GM12875 (cell line): ENCODE measurements at regions not wholly inside any gene's neighbourhood (a gene's known extent, or its start where the extent isn't known, plus 50 kb on each side); places are given as distances from the start of the nearest gene placed in this dataset.

Experiments
- H3K4me3 ChIP-seq: one replicate; pipeline ENCODE4 v1.5.1; 2011; ENCODE audit warnings: low read depth, low read length, control low read depth
- CTCF ChIP-seq: IDR thresholded peaks from 2 replicates; pipeline ENCODE4 v1.5.1; 2011; ENCODE audit warnings: low read depth, mild to moderate bottlenecking, control low read depth, inconsistent platforms, low read length, moderate library complexity, borderline replicate concordance; ENCODE audit not compliant: insufficient read depth

GRCh38 chr15:47577461-47577860, 139.8 kb upstream of the SEMA6D start:
- no peak for TF ChIP-seq CTCF
- H3K4me3 ChIP-seq: no peak overlapping the region

- no peak overlapping the region for H3K4me3 ChIP-seq
- TF ChIP-seq CTCF: no peak
Observed at GRCh38 chr15:47582233-47582632, 135.1 kb upstream of the SEMA6D start.

- H3K4me3 ChIP-seq: no peak overlapping the region
- no peak for TF ChIP-seq CTCF
Observed at GRCh38 chr15:47584316-47584715, 133.0 kb upstream of the SEMA6D start.

- no peak for TF ChIP-seq CTCF
- no peak overlapping the region for H3K4me3 ChIP-seq
Observed at GRCh38 chr15:47586653-47587224, 130.6 kb upstream of the SEMA6D start.

- no peak overlapping the region for H3K4me3 ChIP-seq
- no peak for TF ChIP-seq CTCF
Observed at GRCh38 chr15:47587940-47588802, 129.1 kb upstream of the SEMA6D start.

- TF ChIP-seq CTCF: no peak
- H3K4me3 ChIP-seq: no peak overlapping the region
Observed at GRCh38 chr15:47588958-47589357, 128.3 kb upstream of the SEMA6D start.

GRCh38 chr15:47598996-47599395, 118.3 kb upstream of the SEMA6D start:
- no peak for TF ChIP-seq CTCF

More at GRCh38 chr15:47598996-47599395, 118.3 kb upstream of the SEMA6D start:
- H3K4me3 ChIP-seq: no peak overlapping the region
